Stimulated activated CD4-positive, alpha-beta T cell treated with anti-CD3 and anti-CD28 coated beads, Interleukin-15, amount 100 ng/mL, for 1 hour (primary cell): ENCODE measurements at regions not wholly inside any gene's neighbourhood (a gene's known extent, or its start where the extent isn't known, plus 50 kb on each side); places are given as distances from the start of the nearest gene placed in this dataset.
"Not testable (repeated sequence)": the region's sequence is repeated elsewhere in the genome, so short reads cannot be mapped to it uniquely, and the experiment has no call there.

Experiments
- DNase-seq, 2 donors: peaks; one replicate each; pipeline ENCODE4 v3.0.0-alpha.2; 2020; ENCODE audit warnings: low read depth in 1 of 2, low spot score in 1 of 2

- DNase-seq = no peak
Measured at GRCh38 chr10:60476451-60476850, 86.8 kb upstream of the ANK3 start.

- DNase-seq = no peak
Measured at GRCh38 chr10:60473557-60473956, 83.9 kb upstream of the ANK3 start.

- no peak for DNase-seq
Measured at GRCh38 chr10:60470091-60470490, 80.4 kb upstream of the ANK3 start.

GRCh38 chr10:60469147-60469546 lies 79.5 kb upstream of the ANK3 start:
- not testable (repeated sequence) for DNase-seq

- no peak for DNase-seq
Measured at GRCh38 chr10:60467202-60467546, 77.5 kb upstream of the ANK3 start.

GRCh38 chr10:60466267-60467201 lies 76.9 kb upstream of the ANK3 start:
- no peak for DNase-seq

GRCh38 chr10:60465801-60466200 lies 76.1 kb upstream of the ANK3 start:
- no peak for DNase-seq

- no peak for DNase-seq
Measured at GRCh38 chr10:60464659-60465058, 75.0 kb upstream of the ANK3 start.

GRCh38 chr10:60463746-60464145 lies 74.1 kb upstream of the ANK3 start:
- DNase-seq = no peak

GRCh38 chr10:60461688-60462087 lies 72.0 kb upstream of the ANK3 start:
- no peak for DNase-seq

- no peak for DNase-seq
Measured at GRCh38 chr10:60459701-60460457, 70.2 kb upstream of the ANK3 start.

GRCh38 chr10:60456053-60456452 lies 66.4 kb upstream of the ANK3 start:
- no peak for DNase-seq

GRCh38 chr10:60454336-60454735 lies 64.7 kb upstream of the ANK3 start:
- no peak for DNase-seq

GRCh38 chr10:60453036-60453435 lies 63.4 kb upstream of the ANK3 start:
- no peak for DNase-seq

GRCh38 chr10:60450291-60450690 lies 60.6 kb upstream of the ANK3 start:
- no peak for DNase-seq

- DNase-seq = no peak
Measured at GRCh38 chr10:60448246-60448645, 58.6 kb upstream of the ANK3 start.

- no peak for DNase-seq
Measured at GRCh38 chr10:60446851-60447250, 57.2 kb upstream of the ANK3 start.

- no peak for DNase-seq
Measured at GRCh38 chr10:60446070-60446833, 56.6 kb upstream of the ANK3 start.

- DNase-seq = no peak
Measured at GRCh38 chr10:60444494-60445064, 54.9 kb upstream of the ANK3 start.

- no peak for DNase-seq
Measured at GRCh38 chr10:60443346-60443745, 53.7 kb upstream of the ANK3 start.

GRCh38 chr10:60441515-60441914 lies 51.8 kb upstream of the ANK3 start:
- no peak for DNase-seq
